ENCODE measurements at regions not wholly inside any gene's neighbourhood (a gene's known extent, or its start where the extent isn't known, plus 50 kb on each side); places are given as distances from the start of the nearest gene placed in this dataset.
"Not testable (repeated sequence)": the region's sequence is repeated elsewhere in the genome, so short reads cannot be mapped to it uniquely, and the experiment has no call there.

DNA sequence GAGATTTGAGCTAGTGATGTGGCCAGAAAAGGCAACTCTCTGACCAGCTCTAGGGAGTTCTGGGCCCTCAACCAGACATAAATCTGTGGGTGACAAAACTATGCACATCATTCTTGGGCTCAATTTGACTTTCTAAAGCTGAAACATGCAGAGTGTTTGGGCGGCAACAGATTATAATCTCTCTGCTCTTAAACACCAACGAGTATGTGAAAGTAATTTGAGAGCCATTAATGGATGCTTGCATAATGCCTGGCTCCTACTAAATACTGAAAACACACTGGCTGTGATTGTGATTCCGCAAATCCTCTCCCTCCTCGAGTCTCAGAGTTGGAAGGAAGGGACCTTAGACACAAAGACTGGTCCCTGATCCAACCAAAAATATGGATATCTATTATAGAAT lies 186.7 kb downstream of the UACA start:
- no peak for DNase-seq (ENCODE audit: low spot score)

DNA sequence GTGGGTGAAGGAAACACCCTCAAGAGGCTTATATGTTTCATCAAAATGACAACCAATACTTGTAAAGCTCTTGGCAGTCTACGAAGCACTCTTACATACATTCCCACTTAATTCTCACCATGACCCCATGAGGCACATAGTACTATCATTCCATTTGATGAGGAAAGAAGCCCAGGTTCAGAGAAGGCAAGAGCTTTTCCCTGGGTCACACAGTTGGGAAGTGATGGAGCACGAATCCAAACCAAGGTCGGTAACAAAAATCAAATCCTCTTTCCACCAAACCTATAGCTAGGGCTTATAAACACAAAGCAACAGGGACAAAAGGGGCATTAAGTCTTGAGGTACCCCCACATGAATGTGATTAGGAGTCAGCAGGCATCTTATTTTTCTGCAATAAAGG lies 187.1 kb downstream of the UACA start:
- DNase-seq (ENCODE audit: low spot score) = no peak

DNA sequence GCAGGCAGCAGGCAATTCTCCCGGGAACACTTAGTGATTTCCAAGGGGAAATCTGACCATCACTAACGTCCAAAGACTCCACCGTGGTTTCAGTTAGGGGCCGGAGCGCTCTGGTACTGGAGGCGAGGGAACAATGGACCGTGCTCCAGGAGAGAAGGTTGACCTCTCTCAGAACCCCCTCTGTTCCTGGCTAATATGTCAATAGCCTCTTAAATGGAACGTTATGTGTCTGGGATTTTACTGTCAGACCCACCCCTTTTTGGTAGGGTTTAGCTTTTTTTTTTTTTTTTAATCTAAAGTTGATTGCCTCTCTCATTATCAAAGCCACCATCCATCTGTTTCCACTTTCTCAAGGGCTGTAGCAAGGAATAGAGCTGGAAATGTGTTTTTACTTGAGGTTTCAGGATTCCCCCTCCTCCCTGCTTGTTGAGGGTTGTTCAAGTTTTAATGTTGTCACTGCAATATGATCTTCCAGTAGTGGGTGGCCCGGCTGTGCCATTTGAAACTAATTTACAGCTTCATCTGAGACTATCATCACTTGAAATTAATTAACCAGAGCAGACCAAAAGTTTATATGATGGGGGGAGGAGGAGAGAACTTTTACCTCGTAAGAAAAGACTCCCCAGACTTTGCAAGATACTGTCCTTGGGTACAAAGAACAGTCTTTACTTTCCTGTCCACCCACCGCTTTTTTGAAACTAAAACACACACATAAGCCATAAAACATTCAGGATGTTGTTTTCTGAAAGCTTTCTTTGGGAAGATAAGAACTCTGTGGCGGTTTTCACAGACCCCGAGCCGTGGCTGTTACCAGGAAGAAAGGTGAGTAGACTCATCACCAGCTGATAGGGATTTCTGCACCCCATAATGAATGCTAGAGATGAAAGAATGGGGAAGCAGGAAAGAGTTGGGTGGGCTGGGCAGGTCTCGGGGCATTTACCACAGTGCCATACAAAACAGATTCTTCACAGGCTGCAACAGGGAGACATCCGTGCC lies 187.8 kb downstream of the UACA start:
- no peak for DNase-seq (ENCODE audit: low spot score)

GRCh38 chr15:70574325-70574724 lies 189.0 kb downstream of the UACA start:
- DNase-seq (ENCODE audit: low spot score) = not testable (repeated sequence)

DNA sequence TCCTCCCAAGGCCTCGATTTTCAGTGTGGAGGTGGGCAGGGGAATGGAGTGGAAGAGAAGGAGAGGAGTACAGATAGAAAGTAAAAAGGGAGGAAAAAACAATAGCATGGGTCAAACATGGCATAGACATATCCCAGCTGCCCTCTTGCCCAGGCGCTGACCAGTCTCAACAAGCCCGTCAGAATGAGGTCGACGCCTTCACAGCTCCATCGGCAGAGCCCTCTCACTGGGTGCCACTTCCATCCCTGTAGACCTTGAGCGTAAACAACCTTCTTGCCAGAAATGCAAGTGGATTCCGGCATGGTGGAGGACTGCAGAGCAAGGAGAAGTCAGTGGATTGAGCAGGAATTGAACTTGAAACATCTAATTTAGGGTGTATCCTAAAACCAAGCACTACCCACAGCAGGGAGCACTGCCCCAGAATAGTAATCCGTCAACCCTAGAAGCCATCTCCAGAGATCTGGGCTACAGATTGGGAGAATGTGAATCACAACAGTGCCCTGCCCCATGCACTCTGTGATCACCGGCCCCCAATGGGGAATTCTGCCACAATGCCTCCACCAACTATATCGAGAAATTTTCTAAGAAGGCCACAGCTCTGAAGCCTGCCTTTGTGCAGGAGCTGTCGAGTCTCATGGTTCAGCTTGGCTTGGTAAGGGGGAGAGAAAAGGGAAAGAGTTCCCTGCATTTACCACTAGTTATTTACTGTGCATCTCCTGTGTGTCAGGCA lies 190.1 kb downstream of the UACA start:
- no peak for DNase-seq (ENCODE audit: low spot score)

GRCh38 chr15:70569714-70570231 lies 193.6 kb downstream of the UACA start:
- DNase-seq (ENCODE audit: low spot score) = no peak

- DNase-seq (ENCODE audit: low spot score) = peak; percentile 76
Measured at GRCh38 chr15:70569091-70569713, 194.2 kb downstream of the UACA start.

- no peak for DNase-seq (ENCODE audit: low spot score)
Measured at GRCh38 chr15:70566989-70567388, 196.4 kb downstream of the UACA start.

DNA sequence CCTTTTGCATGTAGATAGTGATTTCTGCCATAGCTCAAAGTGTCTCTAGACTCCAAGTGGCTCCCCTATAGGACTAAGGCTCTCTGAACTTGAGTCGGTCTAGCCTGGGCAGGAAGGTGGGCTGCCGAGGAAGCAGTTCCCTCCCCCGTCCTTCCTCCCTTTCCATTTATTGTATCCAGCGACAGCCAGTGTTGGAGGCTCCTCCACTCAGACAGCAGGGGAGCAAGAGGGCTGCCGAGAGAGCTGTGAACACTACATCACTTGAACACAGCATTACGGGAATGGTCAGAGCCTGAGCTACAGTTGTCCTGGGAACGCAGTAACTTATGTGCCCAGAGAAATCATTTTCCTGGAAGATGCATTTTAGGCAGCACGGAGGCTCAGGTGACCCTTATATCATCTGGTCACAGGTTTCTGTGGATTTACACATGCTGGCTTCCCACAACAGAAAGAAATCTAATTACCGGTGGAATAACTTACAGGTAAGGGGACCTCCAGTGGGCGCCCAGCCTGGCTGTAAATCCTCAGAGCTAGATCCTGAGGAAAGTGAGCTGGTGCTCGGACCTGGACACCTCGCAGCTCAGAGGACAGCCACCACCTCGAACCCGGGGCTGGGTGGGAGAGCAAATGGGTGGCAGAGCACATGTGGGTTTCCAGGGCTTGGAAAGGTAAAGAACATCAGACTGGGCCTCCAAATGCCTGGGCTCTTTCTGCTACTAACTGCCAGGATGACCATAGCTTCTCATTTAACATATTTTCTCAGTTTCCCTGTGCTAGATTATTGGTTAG lies 197.1 kb downstream of the UACA start:
- no peak for DNase-seq (ENCODE audit: low spot score)

DNA sequence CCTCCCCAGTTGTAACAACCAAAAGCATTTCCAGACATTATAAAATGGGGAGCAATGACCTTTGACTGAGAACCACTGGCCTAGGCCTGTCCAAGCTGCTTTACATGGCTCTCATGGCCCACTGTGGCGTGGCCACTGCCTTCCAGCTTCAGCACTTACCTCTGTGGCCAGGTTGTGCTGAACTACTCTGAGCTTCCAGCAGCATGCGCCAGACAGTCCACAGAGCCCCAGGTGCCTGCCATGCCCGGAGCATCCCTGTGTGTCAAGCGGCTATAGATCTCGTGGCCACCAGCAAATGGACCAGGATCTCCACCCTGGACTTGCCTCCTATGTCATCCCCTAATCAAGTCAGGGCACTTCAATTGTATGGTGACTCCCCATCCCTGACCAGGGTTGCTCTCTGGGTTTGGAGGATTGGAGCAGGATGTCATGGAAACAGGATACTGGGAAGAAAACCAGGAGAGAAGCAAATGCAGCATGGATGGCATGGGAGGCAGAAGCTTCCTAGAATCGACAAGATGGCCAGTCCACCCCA lies 199.7 kb downstream of the UACA start:
- no peak for DNase-seq (ENCODE audit: low spot score)

DNA sequence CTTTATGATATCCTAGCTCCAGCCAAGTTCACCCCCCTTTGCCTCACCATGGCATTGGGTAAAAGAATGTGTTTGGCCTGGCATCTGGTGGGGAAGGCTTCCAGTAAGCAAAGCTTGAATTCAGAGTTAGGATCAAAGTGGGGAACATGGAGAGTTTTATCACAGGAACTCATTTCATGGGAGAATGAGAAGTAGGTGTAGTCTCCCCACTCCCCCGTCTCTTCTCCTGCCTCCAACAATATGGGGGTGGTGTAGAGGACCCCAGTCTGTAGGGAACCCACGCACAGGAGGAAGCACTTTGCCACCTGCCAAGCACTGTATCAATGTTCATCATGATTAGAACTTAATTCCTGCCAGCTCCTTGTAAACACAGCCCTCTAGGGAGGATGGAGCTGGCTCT lies 200.5 kb downstream of the UACA start:
- no peak for DNase-seq (ENCODE audit: low spot score)

DNA sequence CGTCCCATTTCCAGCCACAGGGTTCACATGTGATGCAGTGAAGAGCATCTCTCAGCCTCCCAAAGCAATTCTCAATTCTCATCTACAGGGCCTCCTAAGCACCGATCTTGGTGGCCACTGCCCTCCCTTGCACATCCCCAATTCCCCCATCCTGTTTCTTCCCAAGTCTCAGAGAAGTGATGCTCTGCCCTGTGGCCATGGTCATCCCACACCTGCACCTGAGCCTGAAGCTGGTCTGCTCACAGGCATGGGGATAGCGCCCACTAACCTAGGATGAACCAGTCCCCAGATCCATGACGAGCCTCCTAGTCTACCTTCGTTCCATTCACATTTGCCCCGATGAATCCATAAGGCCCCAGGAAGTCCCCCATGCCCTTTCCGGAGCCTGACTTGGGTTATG lies 201.5 kb downstream of the UACA start:
- DNase-seq (ENCODE audit: low spot score) = no peak

GRCh38 chr15:70560617-70561328 lies 202.6 kb downstream of the UACA start:
- DNase-seq (ENCODE audit: low spot score) = no peak

- peak; percentile 48 for DNase-seq (ENCODE audit: low spot score)
Measured at GRCh38 chr15:70559265-70560239, 203.8 kb downstream of the UACA start.

- DNase-seq (ENCODE audit: low spot score) = no peak
Measured at GRCh38 chr15:70558406-70559264, 204.7 kb downstream of the UACA start.

DNA sequence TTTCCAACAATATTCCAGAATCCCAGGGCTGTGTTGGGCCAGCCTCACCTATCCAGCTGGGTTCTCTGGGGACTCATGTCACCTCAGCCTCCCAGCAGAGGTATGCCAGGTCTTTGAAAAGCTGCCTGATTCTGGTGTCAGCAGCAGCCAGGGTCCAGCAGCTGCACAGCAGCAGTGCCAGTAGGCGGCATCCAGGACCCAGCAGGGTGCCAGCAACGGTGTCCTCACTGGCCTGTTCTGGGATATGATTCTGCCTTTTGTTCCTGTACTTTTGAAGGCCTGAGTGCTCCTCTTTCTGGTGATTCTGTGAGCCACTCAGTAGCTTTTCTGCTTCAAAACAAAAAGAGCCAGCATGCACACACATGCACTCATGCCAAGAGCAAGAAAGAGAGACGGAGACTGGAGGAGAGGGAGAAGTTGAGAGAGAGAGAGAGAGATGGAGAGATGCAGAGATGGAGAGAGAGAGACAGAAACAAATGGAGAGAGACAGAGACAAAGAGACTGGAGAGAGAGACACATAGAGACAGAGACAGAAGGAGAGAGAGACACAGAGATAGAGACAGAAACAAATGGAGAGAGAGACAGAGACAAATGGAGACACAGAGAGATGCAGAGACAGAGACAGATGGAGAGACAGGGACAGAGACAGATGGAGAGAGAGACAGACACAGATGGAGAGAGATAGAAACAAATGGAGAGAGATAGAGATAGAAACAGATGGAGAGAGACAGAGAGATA lies 205.7 kb downstream of the UACA start:
- no peak for DNase-seq (ENCODE audit: low spot score)

DNA sequence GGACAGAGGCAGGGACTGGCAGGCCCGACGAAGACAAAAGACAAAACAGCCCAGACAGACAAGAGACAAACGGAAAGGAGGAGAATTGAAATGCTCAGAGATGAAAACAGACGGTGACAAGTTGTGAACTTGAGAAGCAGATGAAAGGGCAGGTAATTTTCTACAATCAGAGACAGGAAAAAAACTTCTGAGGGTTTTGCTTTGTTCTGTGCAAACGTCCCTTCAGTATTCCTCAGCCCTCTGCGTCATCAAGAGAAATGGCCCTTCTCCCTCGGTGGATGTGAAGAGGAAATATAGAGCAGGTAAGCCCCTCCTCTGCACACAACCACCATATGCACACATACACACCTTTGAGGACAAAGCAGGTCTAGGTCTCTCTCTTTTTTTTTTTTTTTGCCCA lies 206.6 kb downstream of the UACA start:
- no peak for DNase-seq (ENCODE audit: low spot score)
